IMR-90 (cell line): ENCODE measurements at regions not wholly inside any gene's neighbourhood (a gene's known extent, or its start where the extent isn't known, plus 50 kb on each side); places are given as distances from the start of the nearest gene placed in this dataset.

Source experiments
- BHLHE40 ChIP-seq: fragments of 150-350 bp; IDR thresholded peaks from 2 replicates; pipeline ENCODE4 v1.6.1; 2016; ENCODE audit warnings: mild to moderate bottlenecking, low read depth, low read length
- CEBPB ChIP-seq: IDR thresholded peaks from 2 replicates; pipeline ENCODE4 v1.6.1; 2012; ENCODE audit warnings: low read depth, low read length, improper control_type of control experiment
- CTCF ChIP-seq: conservative IDR thresholded peaks from 2 replicates; pipeline ENCODE4 v1.5.1; 2012; ENCODE audit warnings: mild to moderate bottlenecking, low read depth, low read length, improper control_type of control experiment
- POLR2A ChIP-seq: IDR thresholded peaks from 2 replicates; pipeline ENCODE4 v1.6.1; 2012; ENCODE audit warnings: mild to moderate bottlenecking, low read depth, low read length

GRCh38 chrX:121457096-121457495 lies 409.7 kb downstream of the GLUD2 start:
- no peak for TF ChIP-seq CEBPB
- TF ChIP-seq POLR2A = no peak
- TF ChIP-seq BHLHE40 = no peak
- no peak for TF ChIP-seq CTCF
